Ishikawa (cell line): ENCODE measurements at regions not wholly inside any gene's neighbourhood (a gene's known extent, or its start where the extent isn't known, plus 50 kb on each side); places are given as distances from the start of the nearest gene placed in this dataset.

ENCODE experiments used
- CEBPB ChIP-seq: IDR thresholded peaks from 2 replicates; pipeline ENCODE4 v1.6.1; 2012
- CREB1 ChIP-seq: IDR thresholded peaks from 2 replicates; pipeline ENCODE4 v1.6.1; 2012; ENCODE audit warnings: low read depth
- EGR1 ChIP-seq: IDR thresholded peaks from 2 replicates; pipeline ENCODE4 v1.6.1; 2012
- EP300 ChIP-seq: IDR thresholded peaks from 2 replicates; pipeline ENCODE4 v1.6.1; 2012; ENCODE audit warnings: borderline replicate concordance
- FOXM1 ChIP-seq: IDR thresholded peaks from 2 replicates; pipeline ENCODE4 v1.6.1; 2012; ENCODE audit warnings: low read depth, borderline replicate concordance
- NFIC ChIP-seq: IDR thresholded peaks from 2 replicates; pipeline ENCODE4 v1.6.1; 2012
- RAD21 ChIP-seq: IDR thresholded peaks from 2 replicates; pipeline ENCODE4 v1.6.1; 2012; ENCODE audit warnings: low read depth
- TAF1 ChIP-seq: IDR thresholded peaks from 2 replicates; pipeline ENCODE4 v1.6.1; 2012; ENCODE audit warnings: low read depth, mild to moderate bottlenecking
- TCF12 ChIP-seq: IDR thresholded peaks from 2 replicates; pipeline ENCODE4 v1.6.1; 2012; ENCODE audit warnings: low read depth
- TEAD4 ChIP-seq: IDR thresholded peaks from 2 replicates; pipeline ENCODE4 v1.6.1; 2012
- YY1 ChIP-seq: IDR thresholded peaks from 2 replicates; pipeline ENCODE4 v1.6.1; 2012; ENCODE audit warnings: low read depth
- TF ChIP-seq, protein P1 (sequence below): IDR thresholded peaks from 2 replicates; pipeline ENCODE4 v1.6.1; 2012; ENCODE audit warnings: low read depth, mild to moderate bottlenecking
- TF ChIP-seq, protein P2 (sequence below): IDR thresholded peaks from 2 replicates; pipeline ENCODE4 v1.6.1; 2012
- TF ChIP-seq, protein P3 (sequence below): IDR thresholded peaks from 2 replicates; pipeline ENCODE4 v1.6.1; 2012

DNA sequence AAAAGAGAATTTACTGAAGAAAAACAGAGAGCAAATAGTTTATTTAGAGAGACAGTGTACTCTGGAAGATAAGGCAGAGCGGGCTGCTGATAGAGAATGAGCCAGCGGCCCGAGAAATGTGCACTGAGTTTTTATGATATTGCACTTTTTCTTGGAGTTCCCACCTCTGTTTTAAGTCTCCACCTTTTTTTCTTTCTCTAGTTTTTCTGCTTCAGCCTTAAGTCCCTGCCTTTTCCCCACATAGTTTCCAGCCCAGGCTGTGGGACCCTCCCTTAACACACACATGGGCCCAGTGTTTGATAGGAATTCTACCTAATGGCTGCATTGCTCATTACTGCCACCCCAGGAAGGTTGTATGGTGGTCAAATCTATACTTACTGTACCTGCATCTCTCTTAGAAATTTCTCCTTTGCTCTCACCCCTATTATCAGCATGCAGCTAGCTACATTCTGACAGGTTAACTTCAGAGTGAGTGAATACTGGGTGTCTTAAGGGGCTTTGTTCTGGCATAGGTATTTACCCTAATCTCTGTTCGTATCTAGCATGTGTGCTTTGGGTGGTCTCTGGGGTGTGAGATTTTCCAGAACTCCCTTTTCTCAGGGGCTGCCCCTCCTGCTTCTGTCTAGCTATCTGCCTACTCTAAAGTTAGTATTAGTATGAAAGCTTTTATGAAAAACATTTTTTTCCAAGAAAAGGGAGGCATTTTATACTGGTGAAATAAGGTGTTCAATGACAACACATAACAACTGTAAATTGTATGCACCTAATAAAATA lies 127.3 kb upstream of the TOP3B start:
- TF ChIP-seq CREB1 (no peak), NFIC (no peak), CEBPB (no peak), RAD21 (no peak), TAF1 (no peak), TEAD4 (no peak), EGR1 (no peak), YY1 (no peak), TCF12 (no peak), FOXM1 (no peak), EP300 (no peak)
- TF ChIP-seq, protein P1, sequence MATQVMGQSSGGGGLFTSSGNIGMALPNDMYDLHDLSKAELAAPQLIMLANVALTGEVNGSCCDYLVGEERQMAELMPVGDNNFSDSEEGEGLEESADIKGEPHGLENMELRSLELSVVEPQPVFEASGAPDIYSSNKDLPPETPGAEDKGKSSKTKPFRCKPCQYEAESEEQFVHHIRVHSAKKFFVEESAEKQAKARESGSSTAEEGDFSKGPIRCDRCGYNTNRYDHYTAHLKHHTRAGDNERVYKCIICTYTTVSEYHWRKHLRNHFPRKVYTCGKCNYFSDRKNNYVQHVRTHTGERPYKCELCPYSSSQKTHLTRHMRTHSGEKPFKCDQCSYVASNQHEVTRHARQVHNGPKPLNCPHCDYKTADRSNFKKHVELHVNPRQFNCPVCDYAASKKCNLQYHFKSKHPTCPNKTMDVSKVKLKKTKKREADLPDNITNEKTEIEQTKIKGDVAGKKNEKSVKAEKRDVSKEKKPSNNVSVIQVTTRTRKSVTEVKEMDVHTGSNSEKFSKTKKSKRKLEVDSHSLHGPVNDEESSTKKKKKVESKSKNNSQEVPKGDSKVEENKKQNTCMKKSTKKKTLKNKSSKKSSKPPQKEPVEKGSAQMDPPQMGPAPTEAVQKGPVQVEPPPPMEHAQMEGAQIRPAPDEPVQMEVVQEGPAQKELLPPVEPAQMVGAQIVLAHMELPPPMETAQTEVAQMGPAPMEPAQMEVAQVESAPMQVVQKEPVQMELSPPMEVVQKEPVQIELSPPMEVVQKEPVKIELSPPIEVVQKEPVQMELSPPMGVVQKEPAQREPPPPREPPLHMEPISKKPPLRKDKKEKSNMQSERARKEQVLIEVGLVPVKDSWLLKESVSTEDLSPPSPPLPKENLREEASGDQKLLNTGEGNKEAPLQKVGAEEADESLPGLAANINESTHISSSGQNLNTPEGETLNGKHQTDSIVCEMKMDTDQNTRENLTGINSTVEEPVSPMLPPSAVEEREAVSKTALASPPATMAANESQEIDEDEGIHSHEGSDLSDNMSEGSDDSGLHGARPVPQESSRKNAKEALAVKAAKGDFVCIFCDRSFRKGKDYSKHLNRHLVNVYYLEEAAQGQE: no peak
- TF ChIP-seq, protein P2, sequence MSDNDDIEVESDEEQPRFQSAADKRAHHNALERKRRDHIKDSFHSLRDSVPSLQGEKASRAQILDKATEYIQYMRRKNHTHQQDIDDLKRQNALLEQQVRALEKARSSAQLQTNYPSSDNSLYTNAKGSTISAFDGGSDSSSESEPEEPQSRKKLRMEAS: no peak
- TF ChIP-seq, protein P3, sequence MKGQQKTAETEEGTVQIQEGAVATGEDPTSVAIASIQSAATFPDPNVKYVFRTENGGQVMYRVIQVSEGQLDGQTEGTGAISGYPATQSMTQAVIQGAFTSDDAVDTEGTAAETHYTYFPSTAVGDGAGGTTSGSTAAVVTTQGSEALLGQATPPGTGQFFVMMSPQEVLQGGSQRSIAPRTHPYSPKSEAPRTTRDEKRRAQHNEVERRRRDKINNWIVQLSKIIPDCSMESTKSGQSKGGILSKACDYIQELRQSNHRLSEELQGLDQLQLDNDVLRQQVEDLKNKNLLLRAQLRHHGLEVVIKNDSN: no peak

DNA sequence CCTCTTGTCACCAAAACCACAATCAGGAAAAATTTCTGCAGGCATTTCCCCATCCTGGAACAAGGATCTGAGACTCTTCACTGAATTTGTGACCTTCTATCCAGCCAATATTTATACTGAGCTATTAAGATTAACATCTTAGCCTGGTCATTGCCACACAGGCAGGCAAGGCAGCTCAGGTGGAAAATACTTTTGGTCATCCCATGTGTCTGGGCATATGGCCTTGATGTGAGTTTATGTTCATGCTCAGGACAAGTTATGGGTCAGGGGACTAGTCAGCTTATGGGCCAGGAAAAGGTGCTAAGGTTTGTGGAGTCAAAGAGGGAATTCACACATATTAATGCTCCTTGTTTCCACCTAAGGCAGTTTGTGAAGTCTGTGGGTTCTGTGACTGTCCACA lies 124.3 kb upstream of the TOP3B start:
- TF ChIP-seq, protein P2: no peak
- TF ChIP-seq, protein P1: no peak
- no peak for TF ChIP-seq TAF1
- no peak for TF ChIP-seq RAD21
- no peak for TF ChIP-seq FOXM1
- no peak for TF ChIP-seq EGR1
- no peak for TF ChIP-seq YY1

DNA sequence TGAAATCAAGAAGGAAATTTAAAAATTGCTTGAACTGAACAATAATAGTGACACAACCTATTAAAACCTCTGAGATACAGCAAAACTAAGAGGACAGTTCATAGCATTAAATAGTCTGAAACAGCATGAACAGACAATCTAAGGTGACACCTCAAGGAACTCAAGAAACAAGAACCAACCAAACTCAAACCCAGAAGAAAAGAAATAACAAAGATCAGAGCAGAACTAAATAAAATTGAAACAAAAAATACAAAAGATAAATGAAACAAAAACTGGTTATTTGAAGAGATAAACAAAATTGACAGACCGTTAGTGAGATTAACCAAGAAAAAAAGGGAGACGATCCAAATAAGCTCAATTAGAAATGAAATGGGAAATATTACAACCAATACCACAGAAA lies 122.8 kb upstream of the TOP3B start:
- no peak for TF ChIP-seq CEBPB
- no peak for TF ChIP-seq CREB1
- no peak for TF ChIP-seq FOXM1
- no peak for TF ChIP-seq TAF1
- TF ChIP-seq TEAD4: no peak
- TF ChIP-seq NFIC: no peak

DNA sequence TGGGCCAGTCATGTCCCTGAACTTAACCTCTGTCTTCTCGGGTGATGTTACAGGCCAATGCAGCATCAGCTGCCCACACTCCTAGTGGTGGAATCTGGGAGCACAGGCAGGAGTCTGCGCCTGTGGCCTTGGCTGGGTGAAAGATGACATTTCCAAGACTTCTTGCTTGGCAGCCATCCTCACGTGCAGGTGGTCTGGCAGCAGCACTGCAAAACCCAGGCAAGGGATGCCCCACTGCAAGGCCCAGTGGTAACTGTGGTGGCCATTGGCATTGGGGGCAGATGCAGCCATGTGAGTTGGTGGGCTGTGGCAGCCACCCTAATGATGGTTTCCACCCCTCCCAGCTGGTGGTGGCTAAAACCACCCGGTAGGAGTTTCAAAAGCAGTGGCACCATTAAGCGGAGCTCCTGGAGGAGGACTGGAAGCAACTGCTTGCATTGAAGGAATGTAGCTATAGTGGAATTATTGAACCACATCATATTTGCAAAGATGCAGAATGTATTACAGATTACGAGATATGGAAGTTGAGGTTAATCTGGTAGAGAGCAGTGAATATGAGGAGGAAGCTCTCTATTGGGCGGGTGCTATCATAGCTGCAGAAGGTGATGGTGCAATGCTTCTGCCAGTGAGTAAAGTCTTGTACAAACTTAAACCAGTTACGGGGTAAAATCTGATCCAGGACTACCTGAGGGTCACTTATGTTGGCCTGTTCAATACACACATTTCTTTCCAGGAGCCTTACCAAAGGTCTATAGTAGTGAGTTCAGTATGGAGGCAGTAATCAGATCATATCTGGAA lies 120.7 kb upstream of the TOP3B start:
- TF ChIP-seq CREB1 (no peak), FOXM1 (no peak), CEBPB (no peak), TEAD4 (no peak)
- TF ChIP-seq, protein P1: no peak
